ENCODE measurements at regions not wholly inside any gene's neighbourhood (a gene's known extent, or its start where the extent isn't known, plus 50 kb on each side); places are given as distances from the start of the nearest gene placed in this dataset.

DNA sequence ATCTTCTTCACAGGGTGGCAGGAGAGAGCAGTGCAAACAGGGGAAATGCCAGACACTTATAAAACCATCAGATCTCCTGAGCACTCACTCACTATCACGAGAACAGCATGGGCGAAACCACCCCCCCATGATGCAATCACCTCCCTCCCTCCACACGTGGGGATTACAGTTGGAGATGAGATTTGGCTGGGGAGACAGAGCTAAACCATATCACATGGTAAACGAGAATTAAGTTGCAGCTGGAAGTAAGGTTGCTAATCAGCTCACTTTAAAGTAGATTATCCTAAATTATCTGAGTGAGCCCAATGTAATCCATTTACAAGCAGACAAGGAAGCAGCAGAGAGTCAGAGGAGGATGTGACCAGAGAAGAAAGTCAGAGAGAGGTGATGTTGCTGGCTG is 102.2 kb upstream of the IPO5 start:
- DNase-seq (no peak), ATAC-seq (no peak)
- Histone ChIP-seq H3K27me3 (no peaks in the 10 kb centered on the region), H3K9me3 (no peaks in the 10 kb centered on the region), H3K4me1 (peaks cover 0 to 20% (median 4%) of the 10 kb centered on the region in 9 donors), H3K36me3 (no peaks in the 10 kb centered on the region), H3K27ac (no peak overlapping the region), H3K4me3 (no peak overlapping the region)
- TF ChIP-seq, protein P1, sequence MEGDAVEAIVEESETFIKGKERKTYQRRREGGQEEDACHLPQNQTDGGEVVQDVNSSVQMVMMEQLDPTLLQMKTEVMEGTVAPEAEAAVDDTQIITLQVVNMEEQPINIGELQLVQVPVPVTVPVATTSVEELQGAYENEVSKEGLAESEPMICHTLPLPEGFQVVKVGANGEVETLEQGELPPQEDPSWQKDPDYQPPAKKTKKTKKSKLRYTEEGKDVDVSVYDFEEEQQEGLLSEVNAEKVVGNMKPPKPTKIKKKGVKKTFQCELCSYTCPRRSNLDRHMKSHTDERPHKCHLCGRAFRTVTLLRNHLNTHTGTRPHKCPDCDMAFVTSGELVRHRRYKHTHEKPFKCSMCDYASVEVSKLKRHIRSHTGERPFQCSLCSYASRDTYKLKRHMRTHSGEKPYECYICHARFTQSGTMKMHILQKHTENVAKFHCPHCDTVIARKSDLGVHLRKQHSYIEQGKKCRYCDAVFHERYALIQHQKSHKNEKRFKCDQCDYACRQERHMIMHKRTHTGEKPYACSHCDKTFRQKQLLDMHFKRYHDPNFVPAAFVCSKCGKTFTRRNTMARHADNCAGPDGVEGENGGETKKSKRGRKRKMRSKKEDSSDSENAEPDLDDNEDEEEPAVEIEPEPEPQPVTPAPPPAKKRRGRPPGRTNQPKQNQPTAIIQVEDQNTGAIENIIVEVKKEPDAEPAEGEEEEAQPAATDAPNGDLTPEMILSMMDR (IDR thresholded peaks at IDR 0.05) = no peak
- intact Hi-C loops (cut with DNase I) = loop anchor here in 9 of 10 donors (5.0 to 10.0 kb wide), 6 partner anchors 124 to 824 kb away; no protein-coding TSS in a partner anchor
- 50 to 70% methylated on average over 4 of the region's 4 CpGs for WGBS, 2 donors

DNA sequence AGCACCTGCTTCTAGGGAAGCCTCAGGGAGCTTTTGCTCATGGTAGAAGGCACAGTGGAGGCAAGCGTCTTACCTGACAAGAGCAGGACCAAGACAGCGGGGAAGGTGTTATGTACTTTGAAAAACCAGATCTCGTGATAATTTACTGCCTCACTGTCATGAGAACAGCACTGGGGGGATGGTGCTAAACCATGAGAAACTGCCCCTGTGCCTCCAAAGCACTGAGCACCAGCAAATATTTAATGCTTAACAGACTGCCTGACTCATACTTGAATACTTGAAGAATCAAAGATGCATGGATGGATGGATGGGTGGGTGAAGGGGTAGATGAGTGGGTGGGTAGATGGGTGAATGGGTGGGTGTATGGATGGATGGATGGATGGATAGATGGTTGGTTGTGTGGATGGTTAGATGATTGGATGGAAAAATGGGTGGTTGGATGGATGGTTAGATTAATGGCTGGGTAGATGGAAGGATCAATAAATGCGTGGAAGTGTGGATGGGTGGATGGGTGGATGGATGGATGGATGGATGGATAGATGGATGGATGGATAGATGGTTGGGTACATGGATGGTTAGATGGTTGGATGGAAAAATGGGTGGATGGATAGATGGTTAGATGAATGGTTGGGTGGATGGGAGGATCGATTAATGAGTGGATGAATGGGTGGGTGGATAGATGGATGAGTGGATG is 101.1 kb upstream of the IPO5 start:
- 76 to 78% methylated on average over 5 of the region's 5 CpGs for WGBS, 2 donors
- no peak overlapping the region for H3K27ac ChIP-seq
- H3K9me3 ChIP-seq = no peaks in the 10 kb centered on the region
- no peak overlapping the region for H3K4me3 ChIP-seq
- TF ChIP-seq, protein P1 (IDR thresholded peaks at IDR 0.05) = no peak
- DNase-seq = no peak
- no peaks in the 10 kb centered on the region for H3K27me3 ChIP-seq
- peaks cover 0 to 20% (median 4%) of the 10 kb centered on the region in 9 donors for H3K4me1 ChIP-seq
- ATAC-seq = no peak
- no peaks in the 10 kb centered on the region for H3K36me3 ChIP-seq
- intact Hi-C loops (cut with DNase I) = loop anchor here in 9 of 10 donors (5.0 to 10.0 kb wide), 6 partner anchors 122 to 822 kb away; no protein-coding TSS in a partner anchor

DNA sequence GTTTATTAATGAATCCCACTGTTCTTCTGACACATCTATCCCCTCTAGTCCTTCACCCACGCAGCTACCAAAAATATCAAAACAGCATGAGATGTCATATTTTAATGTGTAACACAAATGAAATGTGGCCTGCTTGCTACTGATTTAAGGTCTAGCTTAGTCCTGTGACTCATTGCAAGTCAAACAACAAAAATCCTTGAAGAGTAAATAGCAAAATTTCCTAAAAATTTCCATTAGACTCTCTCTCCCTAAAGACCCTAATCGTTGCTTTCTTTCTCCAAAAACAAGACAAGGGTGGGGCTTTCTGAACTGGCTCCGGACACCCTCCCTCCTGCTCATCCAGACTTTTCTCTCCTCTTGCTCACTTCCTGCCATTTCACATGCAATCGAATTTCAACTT is 99.9 kb upstream of the IPO5 start:
- Histone ChIP-seq H3K27me3 (no peaks in the 10 kb centered on the region), H3K9me3 (no peaks in the 10 kb centered on the region), H3K4me1 (peaks cover 0 to 18% (median 4%) of the 10 kb centered on the region in 9 donors), H3K4me3 (no peak overlapping the region), H3K27ac (no peak overlapping the region), H3K36me3 (no peaks in the 10 kb centered on the region)
- DNase-seq = no peak
- intact Hi-C loops (cut with DNase I) = loop anchor here in 9 of 10 donors (5.0 to 10.0 kb wide), 6 partner anchors 121 to 821 kb away; no protein-coding TSS in a partner anchor
- whole genome bisulfite sequencing, 2 donors = 46 to 60% methylated on average over 4 of the region's 4 CpGs
- ATAC-seq = no peak
- TF ChIP-seq, protein P1 (IDR thresholded peaks at IDR 0.05) = no peak

DNA sequence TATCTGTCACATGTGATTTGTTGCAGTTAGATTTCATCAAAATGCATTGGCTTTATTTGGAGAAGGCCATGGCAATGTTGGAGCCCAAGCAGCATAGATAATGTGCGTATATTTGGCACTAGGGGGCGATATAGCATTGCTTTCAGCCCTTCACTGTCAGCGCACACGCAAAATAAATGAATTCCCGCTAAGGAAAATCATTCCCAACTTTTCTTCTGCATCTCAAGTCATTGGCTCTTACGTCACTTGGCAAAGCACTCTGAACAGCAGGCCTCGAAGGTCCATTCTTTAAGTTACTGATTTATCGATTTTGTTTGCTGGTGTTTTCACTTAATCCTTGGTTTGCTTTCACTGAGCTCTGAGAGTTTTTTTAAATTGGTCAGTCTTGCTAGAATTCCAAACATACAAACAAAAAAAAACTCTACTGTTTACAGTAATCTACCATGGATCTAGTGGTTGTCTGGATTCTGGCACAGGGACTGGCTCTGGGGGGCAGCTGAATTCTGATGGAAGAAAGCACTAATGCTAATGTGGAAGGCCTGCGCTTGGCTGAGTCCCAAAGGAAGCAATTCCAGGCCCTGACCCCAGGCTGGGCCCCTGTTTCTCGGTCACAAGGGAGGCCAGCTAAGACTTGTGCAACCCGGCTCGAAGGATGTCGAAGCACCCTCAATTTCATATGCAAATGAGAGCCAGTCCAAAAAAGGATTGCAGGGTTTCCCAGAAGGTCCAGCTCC is 97.7 kb upstream of the IPO5 start:
- Histone ChIP-seq H3K27me3 (no peaks in the 10 kb centered on the region), H3K9me3 (no peaks in the 10 kb centered on the region), H3K27ac (peak overlapping the region in 2 of 10 donors; percentile 5 to 24), H3K4me1 (peaks cover 0 to 10% (median 4%) of the 10 kb centered on the region in 9 donors), H3K4me3 (no peak overlapping the region), H3K36me3 (no peaks in the 10 kb centered on the region)
- 18 to 21% methylated on average over 13 of the region's 13 CpGs for whole genome bisulfite sequencing, 2 donors
- ATAC-seq = peak; percentile 70 to 92 (median 86)
- TF ChIP-seq, protein P1 (IDR thresholded peaks at IDR 0.05) = peak; percentile 76 to 95 (median 84)
- DNase-seq = peak; percentile 48 to 60
- intact Hi-C loops (cut with DNase I) = loop anchor here (2.0 to 10.0 kb wide), 12 partner anchors 52 to 819 kb away; no protein-coding TSS in a partner anchor
